Tibial nerve (tissue), 4 donors: ENCODE measurements at regions not wholly inside any gene's neighbourhood (a gene's known extent, or its start where the extent isn't known, plus 50 kb on each side); places are given as distances from the start of the nearest gene placed in this dataset.

Source experiments
- DNase-seq, 2 donors: peaks; one replicate each; pipeline ENCODE4 v3.0.0-alpha.2; 2019; ENCODE audit warnings: low spot score in 2 of 2
- H3K27ac ChIP-seq, 4 donors: fragments of 200-600 bp; sonication (generic) in 3 of 4; one replicate each; pipeline ENCODE4 v1.5.1; 2017 to 2019; ENCODE audit warnings: mild to moderate bottlenecking in 1 of 4
- H3K27me3 ChIP-seq, 2 donors: fragments of 200-600 bp; sonication (generic) in 1 of 2; one replicate each; pipeline versions ENCODE4 v1.5.1 to v1.6.0; 2017 to 2019
- H3K36me3 ChIP-seq, 3 donors: fragments of 200-600 bp; sonication (generic); one replicate each; pipeline ENCODE4 v1.5.1; 2018 to 2019
- H3K4me1 ChIP-seq, 4 donors: fragments of 200-600 bp; sonication (generic) in 3 of 4; one replicate each; pipeline ENCODE4 v1.5.1; 2017 to 2019
- H3K4me3 ChIP-seq, 4 donors: fragments of 200-600 bp; sonication (generic) in 3 of 4; one replicate each; pipeline ENCODE4 v1.5.1; 2017 to 2019; ENCODE audit warnings: mild to moderate bottlenecking in 1 of 4, moderate library complexity in 1 of 4
- H3K9me3 ChIP-seq, 4 donors: fragments of 200-600 bp; sonication (generic) in 3 of 4; one replicate each; pipeline ENCODE4 v1.5.1; 2017 to 2019
- EP300 ChIP-seq, 2 donors: sonication (generic); formaldehyde crosslinking; IDR thresholded peaks; one replicate each; pipeline ENCODE4 v1.6.1; 2017; ENCODE audit warnings: antibody characterized with exemption in 2 of 2, mild to moderate bottlenecking in 1 of 2
- POLR2A ChIP-seq, 2 donors: fragments of 450-650 bp; IDR thresholded peaks; one replicate each; pipeline ENCODE4 v1.6.1; 2017; ENCODE audit warnings: antibody characterized with exemption in 2 of 2, mild to moderate bottlenecking in 2 of 2, moderate library complexity in 2 of 2
- WGBS, 2 donors: methylation state at CpG; one replicate each; pipeline ENCODE4 v1.1.5; 2018; 5-methylcytosine and 5-hydroxymethylcytosine counted together
- TF ChIP-seq, protein P1 (sequence below), 5 experiments: fragments of 200-600 bp in 3 of 5; fragments of 450-650 bp in 2 of 5; sonication (generic) in 3 of 5; IDR thresholded peaks; one replicate each; pipeline ENCODE4 v1.5.1; 2016 to 2019; ENCODE audit warnings: antibody characterized with exemption in 5 of 5, mild to moderate bottlenecking in 3 of 5, moderate library complexity in 2 of 5

DNA sequence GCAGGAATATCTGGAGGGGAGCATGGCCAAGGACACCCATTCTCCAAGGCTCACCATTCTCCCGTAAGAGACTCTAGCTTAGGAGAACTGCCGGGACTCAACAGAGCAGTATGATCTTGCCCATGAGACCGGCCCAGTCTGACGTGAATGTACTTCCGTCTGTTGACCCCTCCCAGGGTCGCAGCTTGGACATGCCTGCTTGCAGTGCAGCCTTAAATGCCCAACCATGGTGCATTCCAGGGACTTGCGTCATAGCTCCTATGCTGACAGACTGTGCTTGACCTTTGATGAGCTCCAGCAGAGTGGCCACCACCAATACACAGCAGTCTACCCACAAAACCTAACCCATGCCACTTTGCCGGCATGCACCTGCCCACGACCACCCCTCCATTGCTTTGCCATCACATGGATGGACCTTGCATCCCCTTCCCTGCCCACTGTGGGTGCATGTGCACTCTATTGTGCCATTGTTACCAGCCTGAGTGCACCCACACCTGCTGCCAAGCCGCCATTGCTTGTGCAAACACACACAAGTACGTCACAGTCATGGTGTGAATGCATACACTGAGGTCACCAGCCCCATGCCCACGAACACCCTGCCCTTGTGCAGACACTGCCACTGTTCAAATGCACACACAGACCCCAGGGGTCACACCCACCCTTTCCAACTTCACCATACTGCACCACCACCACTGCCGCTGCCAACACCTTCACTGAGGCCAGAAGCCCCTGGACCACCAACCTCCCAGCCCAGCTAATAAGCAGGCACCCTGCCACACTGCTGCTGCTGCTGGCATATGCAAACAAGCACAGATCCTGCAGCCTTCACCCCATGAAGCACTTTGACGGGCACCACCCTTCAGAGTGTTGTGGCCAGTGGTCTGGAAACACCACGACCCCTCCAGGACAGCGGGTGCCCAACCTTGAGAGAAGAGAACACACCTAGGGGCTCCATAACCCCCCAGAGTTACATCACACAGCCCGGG is 1141.3 kb downstream of the BRINP3 start:
- Histone ChIP-seq H3K4me3 (no peak overlapping the region), H3K27ac (no peak overlapping the region), H3K9me3 (no peaks in the 10 kb centered on the region), H3K36me3 (no peaks in the 10 kb centered on the region), H3K4me1 (no peaks in the 10 kb centered on the region), H3K27me3 (no peaks in the 10 kb centered on the region)
- DNase-seq, result no peak
- no peak for TF ChIP-seq EP300 (IDR thresholded peaks at IDR 0.05)
- TF ChIP-seq, protein P1, sequence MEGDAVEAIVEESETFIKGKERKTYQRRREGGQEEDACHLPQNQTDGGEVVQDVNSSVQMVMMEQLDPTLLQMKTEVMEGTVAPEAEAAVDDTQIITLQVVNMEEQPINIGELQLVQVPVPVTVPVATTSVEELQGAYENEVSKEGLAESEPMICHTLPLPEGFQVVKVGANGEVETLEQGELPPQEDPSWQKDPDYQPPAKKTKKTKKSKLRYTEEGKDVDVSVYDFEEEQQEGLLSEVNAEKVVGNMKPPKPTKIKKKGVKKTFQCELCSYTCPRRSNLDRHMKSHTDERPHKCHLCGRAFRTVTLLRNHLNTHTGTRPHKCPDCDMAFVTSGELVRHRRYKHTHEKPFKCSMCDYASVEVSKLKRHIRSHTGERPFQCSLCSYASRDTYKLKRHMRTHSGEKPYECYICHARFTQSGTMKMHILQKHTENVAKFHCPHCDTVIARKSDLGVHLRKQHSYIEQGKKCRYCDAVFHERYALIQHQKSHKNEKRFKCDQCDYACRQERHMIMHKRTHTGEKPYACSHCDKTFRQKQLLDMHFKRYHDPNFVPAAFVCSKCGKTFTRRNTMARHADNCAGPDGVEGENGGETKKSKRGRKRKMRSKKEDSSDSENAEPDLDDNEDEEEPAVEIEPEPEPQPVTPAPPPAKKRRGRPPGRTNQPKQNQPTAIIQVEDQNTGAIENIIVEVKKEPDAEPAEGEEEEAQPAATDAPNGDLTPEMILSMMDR (IDR thresholded peaks at IDR 0.05), result no peak
- TF ChIP-seq POLR2A (IDR thresholded peaks at IDR 0.05), result no peak
- 93 to 94% methylated on average over 17 of the region's 17 CpGs for WGBS, 2 donors

DNA sequence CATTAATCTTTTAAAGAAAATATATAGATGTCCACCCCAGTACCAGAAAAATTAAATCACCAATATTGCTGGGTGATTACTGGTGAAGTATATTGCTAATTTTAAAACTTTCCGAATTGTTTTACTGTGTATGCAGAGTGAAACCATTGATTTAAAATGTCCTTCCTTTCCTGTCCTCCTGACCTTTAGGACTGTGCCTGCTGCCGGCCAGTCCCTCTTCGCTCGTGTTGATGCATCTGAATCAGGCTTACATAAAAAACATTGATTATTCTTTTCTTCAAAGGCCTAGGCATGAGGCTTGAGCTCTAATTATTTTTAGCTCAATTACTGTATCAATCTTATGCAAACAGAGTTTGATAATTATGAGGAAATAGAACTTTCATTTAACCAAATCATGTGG is 1128.1 kb downstream of the BRINP3 start:
- TF ChIP-seq, protein P1 (IDR thresholded peaks at IDR 0.05), result no peak
- H3K4me3 ChIP-seq, result no peak overlapping the region
- H3K27me3 ChIP-seq, result no peaks in the 10 kb centered on the region
- 51 to 52% methylated on average over 4 of the region's 4 CpGs for WGBS, 2 donors
- DNase-seq, result no peak
- H3K9me3 ChIP-seq, result no peaks in the 10 kb centered on the region
- H3K27ac ChIP-seq, result no peak overlapping the region
- H3K4me1 ChIP-seq, result peaks cover 0 to 7% (median 0%) of the 10 kb centered on the region in 4 donors
- no peaks in the 10 kb centered on the region for H3K36me3 ChIP-seq

DNA sequence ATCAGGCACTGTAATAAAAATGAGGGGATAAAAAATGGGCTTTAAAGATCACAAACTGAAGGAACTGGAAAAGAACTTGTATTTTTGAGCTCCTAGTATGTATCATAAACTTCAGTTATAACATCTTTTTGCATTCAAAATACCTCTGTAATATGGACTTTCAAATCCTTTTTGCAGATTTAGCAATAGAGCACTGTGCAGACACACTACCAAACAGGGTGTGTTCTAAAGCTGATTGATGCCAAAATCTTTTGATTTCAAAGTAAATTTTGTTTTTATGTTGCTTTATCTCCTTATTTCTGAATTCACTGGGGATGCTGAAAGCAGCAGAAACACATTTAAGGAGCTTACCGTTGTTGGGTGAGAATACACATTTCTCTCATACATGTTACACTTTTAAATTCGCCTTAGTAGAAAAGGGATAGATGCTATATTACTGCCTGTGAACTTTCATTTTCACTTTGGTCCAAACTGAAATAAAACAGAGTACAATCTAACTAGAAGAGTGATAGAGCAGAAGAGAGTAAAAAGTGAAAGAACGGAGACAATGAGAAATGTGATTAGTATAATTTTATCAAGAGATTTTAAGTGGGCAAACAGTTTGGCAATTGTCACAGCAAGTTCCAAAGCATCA is 1126.6 kb downstream of the BRINP3 start:
- WGBS, 2 donors, result 37 to 40% methylated on average over 3 of the region's 3 CpGs
- no peak for DNase-seq
- Histone ChIP-seq H3K27ac (no peak overlapping the region), H3K36me3 (no peaks in the 10 kb centered on the region), H3K27me3 (no peaks in the 10 kb centered on the region), H3K4me3 (peak overlapping the region in 2 of 4 donors; percentile 21 to 22), H3K9me3 (no peaks in the 10 kb centered on the region), H3K4me1 (peaks cover 0 to 7% (median 0%) of the 10 kb centered on the region in 4 donors)
- TF ChIP-seq, protein P1 (IDR thresholded peaks at IDR 0.05), result no peak
- TF ChIP-seq POLR2A (IDR thresholded peaks at IDR 0.05) (no peak), EP300 (IDR thresholded peaks at IDR 0.05) (no peak)

DNA sequence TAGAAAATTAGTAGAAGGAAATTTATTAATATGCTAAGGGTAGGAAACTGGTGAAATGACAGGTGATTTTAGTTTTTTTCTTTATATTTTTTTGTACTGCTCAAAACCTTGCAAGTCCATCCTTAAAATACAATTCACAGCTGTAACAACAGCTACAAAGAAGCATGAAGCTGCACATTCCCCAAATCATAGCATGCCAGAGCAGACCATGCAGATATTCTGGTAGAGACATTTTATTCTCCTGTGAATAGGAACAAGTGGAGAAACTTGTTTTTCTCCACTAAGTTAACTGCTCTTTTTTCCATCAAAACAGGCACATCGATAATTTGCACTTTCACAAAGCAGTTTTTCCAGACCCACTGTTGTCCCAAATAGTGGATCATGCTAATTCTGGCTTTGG is 1125.7 kb downstream of the BRINP3 start:
- WGBS, 2 donors, result 13 to 21% methylated on average over 1 of the region's 1 CpG
- Histone ChIP-seq H3K36me3 (no peaks in the 10 kb centered on the region), H3K4me1 (peaks cover 0 to 7% (median 0%) of the 10 kb centered on the region in 4 donors), H3K4me3 (no peak overlapping the region), H3K27ac (no peak overlapping the region), H3K9me3 (no peaks in the 10 kb centered on the region), H3K27me3 (no peaks in the 10 kb centered on the region)
- DNase-seq, result no peak
- TF ChIP-seq EP300 (IDR thresholded peaks at IDR 0.05) (no peak), POLR2A (IDR thresholded peaks at IDR 0.05) (no peak)
- TF ChIP-seq, protein P1 (IDR thresholded peaks at IDR 0.05), result no peak

DNA sequence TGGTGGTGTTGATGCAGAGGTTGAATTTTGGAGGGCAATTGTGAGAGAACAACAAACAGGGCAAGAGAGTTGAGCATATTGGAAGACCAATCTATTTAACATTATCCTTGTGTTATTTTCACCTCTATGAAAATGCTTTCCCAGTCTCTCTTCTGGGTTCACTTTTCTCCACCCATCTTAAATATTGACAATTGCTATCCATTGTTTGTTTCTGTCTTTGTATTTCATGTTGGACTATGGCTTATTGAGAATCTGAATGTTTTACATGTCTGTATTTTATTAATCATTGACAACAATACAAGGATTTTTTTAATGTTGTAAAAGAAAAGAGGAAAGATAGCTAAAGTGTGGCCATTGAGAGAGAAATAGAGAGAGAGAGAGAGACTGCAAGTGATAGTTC is 1121.5 kb downstream of the BRINP3 start:
- H3K36me3 ChIP-seq, result no peaks in the 10 kb centered on the region
- H3K27me3 ChIP-seq, result no peaks in the 10 kb centered on the region
- no peak overlapping the region for H3K27ac ChIP-seq
- TF ChIP-seq EP300 (IDR thresholded peaks at IDR 0.05), result no peak
- TF ChIP-seq, protein P1 (IDR thresholded peaks at IDR 0.05), result no peak
- TF ChIP-seq POLR2A (IDR thresholded peaks at IDR 0.05), result no peak
- no peak for DNase-seq
- peaks cover 0 to 7% (median 0%) of the 10 kb centered on the region in 4 donors for H3K4me1 ChIP-seq
- no peaks in the 10 kb centered on the region for H3K9me3 ChIP-seq
- no peak overlapping the region for H3K4me3 ChIP-seq
